ENCODE measurements at regions not wholly inside any gene's neighbourhood (a gene's known extent, or its start where the extent isn't known, plus 50 kb on each side); places are given as distances from the start of the nearest gene placed in this dataset.
"Not testable (repeated sequence)": the region's sequence is repeated elsewhere in the genome, so short reads cannot be mapped to it uniquely, and the experiment has no call there.

DNA sequence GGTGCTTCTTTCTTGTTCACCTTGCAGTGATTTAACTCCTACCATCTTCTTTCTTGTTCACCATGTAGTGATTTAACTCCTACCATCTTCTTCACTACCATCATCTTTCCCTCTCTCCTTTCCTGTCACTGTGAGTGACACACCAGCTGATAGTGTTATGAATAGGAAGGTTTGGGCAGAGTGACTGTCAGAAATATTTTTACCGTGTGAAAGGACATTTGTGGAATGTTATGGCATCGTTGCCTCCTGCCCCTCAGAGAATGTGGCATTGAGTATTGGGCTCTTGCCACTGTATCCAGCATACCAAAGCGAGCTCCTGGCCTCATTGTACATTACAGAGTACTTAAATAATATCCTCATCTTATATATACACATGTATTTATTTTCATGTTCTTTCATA lies 90.8 kb upstream of the AMOT start:
- H3K27me3 ChIP-seq (ENCODE audit: control insufficient read depth, insufficient read depth, low read length), result no peaks in the 10 kb centered on the region
- no peak overlapping the region for H3K27ac ChIP-seq (ENCODE audit: low read length)
- no peak for DNase-seq (ENCODE audit: low read depth, low spot score)
- H3K4me1 ChIP-seq (ENCODE audit: control insufficient read depth, insufficient read depth, low read length), result no peaks in the 10 kb centered on the region
- no CpG with 5 or more reads among the region's 3 CpGs for WGBS (ENCODE audit: insufficient coverage, insufficient read length)
- no peaks in the 10 kb centered on the region for H3K36me3 ChIP-seq (ENCODE audit: control insufficient read depth, insufficient read depth, low read length)
- H3K4me3 ChIP-seq (ENCODE audit: low read length), result no peak overlapping the region
- H3K9me3 ChIP-seq (ENCODE audit: control insufficient read depth, insufficient read depth, low read length), result no peaks in the 10 kb centered on the region

DNA sequence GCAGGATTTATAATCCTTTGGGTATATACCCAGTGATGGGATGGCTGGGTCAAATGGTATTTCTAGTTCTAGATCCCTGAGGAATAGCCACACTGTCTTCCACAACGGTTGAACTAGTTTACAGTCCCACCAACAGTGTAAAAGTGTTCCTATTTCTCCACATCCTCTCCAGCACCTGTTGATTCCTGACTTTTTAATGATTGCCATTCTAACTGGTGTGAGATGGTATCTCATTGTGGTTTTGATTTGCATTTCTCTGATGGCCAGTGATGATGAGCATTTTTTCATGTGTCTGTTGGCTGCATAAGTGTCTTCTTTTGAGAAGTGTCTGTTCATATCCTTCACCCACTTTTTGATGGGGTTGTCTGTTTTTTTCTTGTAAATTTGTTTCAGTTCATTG lies 82.8 kb upstream of the AMOT start:
- H3K36me3 ChIP-seq (ENCODE audit: control insufficient read depth, insufficient read depth, low read length); H3K27ac ChIP-seq (ENCODE audit: low read length); H3K4me3 ChIP-seq (ENCODE audit: low read length); DNase-seq (ENCODE audit: low read depth, low spot score); H3K9me3 ChIP-seq (ENCODE audit: control insufficient read depth, insufficient read depth, low read length); H3K4me1 ChIP-seq (ENCODE audit: control insufficient read depth, insufficient read depth, low read length); H3K27me3 ChIP-seq (ENCODE audit: control insufficient read depth, insufficient read depth, low read length): not testable (repeated sequence)
- no CpG with 5 or more reads among the region's 1 CpG for WGBS (ENCODE audit: insufficient coverage, insufficient read length)

DNA sequence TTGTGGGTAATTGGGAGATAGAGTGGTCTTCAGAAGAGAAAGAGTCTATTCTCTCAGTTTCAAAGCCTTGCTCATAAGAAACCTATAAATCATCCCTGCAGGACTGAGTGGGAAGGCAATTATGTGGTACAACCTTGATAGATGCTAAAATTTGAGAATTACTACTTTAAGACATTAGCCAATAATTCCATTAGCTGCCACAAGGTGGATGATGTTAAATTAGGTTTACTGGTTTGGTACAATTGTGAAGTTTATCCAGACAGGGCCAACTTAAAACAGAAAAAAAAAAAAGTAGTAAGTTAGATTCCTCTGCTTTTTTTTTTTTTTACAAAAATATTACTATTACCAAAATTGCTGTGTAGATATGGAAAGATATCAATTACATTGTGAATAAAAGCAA lies 73.2 kb upstream of the AMOT start:
- H3K27me3 ChIP-seq (ENCODE audit: control insufficient read depth, insufficient read depth, low read length), result no peaks in the 10 kb centered on the region
- H3K4me1 ChIP-seq (ENCODE audit: control insufficient read depth, insufficient read depth, low read length), result no peaks in the 10 kb centered on the region
- H3K36me3 ChIP-seq (ENCODE audit: control insufficient read depth, insufficient read depth, low read length), result no peaks in the 10 kb centered on the region
- H3K9me3 ChIP-seq (ENCODE audit: control insufficient read depth, insufficient read depth, low read length), result no peaks in the 10 kb centered on the region
- DNase-seq (ENCODE audit: low read depth, low spot score), result no peak
- H3K27ac ChIP-seq (ENCODE audit: low read length), result no peak overlapping the region
- H3K4me3 ChIP-seq (ENCODE audit: low read length), result no peak overlapping the region

DNA sequence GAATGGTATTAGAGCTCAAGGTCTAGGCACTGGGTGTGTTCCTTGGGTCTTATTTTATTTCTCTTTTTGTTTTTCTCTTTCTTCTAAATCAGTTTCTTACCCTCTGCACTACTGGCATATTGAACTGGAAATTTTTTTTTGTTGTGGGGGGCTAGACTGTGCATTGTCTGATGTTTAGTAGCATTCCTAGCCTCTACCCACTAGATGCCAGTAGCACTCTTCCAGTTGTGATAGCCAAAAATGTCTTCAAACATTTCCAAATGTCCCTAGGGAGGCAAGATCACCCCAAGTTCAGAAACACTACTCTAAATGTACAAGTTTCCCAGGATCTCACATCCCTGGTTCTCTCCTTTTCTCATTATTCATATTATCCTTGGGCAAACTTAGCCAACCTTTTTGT lies 69.8 kb upstream of the AMOT start:
- no peak for DNase-seq (ENCODE audit: low read depth, low spot score)
- H3K9me3 ChIP-seq (ENCODE audit: control insufficient read depth, insufficient read depth, low read length), result no peaks in the 10 kb centered on the region
- H3K27me3 ChIP-seq (ENCODE audit: control insufficient read depth, insufficient read depth, low read length), result no peaks in the 10 kb centered on the region
- H3K27ac ChIP-seq (ENCODE audit: low read length), result no peak overlapping the region
- no peaks in the 10 kb centered on the region for H3K36me3 ChIP-seq (ENCODE audit: control insufficient read depth, insufficient read depth, low read length)
- no peak overlapping the region for H3K4me3 ChIP-seq (ENCODE audit: low read length)
- no peaks in the 10 kb centered on the region for H3K4me1 ChIP-seq (ENCODE audit: control insufficient read depth, insufficient read depth, low read length)

DNA sequence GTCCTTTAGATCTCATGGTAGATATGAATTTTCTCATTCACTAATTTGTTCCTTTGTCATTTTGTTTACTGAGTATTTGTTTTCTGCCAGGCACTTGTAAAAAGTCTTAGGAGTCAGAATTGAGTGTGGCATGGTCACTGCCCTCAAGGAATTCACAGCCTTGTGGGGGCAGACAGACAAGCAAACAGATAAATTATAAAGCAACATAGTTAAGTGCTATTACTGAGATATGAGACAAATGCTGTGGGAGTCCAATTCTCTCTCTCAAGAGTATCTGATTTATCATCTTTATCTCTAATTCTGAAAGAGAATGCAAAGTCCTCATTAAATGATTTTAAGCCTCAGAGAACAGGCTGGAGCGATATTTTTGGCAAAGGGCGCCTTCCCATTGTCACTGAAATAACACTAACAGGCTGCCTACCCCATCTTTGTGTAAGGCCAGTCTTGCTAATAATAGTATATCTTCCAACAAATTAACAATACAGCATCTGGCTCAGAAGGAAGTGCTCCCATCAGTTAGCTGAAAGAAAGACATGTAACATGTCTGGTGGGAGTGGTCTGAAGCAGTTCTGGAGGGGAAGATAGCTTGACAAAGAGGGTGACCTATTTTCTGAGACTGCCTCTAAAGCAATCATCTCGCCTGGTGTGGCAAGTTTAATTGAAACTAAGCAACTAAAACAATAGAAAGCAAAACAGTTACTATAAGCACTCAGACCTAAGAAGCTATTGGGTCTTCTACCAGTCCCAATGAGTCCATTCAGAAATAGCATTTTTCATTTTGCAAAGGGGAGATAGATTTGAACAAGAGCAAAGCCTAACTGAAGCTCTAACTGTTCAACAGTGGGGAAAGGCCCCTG lies 61.5 kb upstream of the AMOT start:
- Histone ChIP-seq H3K4me1 (ENCODE audit: control insufficient read depth, insufficient read depth, low read length) (no peaks in the 10 kb centered on the region), H3K4me3 (ENCODE audit: low read length) (no peak overlapping the region), H3K9me3 (ENCODE audit: control insufficient read depth, insufficient read depth, low read length) (no peaks in the 10 kb centered on the region), H3K36me3 (ENCODE audit: control insufficient read depth, insufficient read depth, low read length) (no peaks in the 10 kb centered on the region), H3K27ac (ENCODE audit: low read length) (no peak overlapping the region), H3K27me3 (ENCODE audit: control insufficient read depth, insufficient read depth, low read length) (no peaks in the 10 kb centered on the region)
- no CpG with 5 or more reads among the region's 3 CpGs for WGBS (ENCODE audit: insufficient coverage, insufficient read length)
- DNase-seq (ENCODE audit: low read depth, low spot score), result no peak

DNA sequence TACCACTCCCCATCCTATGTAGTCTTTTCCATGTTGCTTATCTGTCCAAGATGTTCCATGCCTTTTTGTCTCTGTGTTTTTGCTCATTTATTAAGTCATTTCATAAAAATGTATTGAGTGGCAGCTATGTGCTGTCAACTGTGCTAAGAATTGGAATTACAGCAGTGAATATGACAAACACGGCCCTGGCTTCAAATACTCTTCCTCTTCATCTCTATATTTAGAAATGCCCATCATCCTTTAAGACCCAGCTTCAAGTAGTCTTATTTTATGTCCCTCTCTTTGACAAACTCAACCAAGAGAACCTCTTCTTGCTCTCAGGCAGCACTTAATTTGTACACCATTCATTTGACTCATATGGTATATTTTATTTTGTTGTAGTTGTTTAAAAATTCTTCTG lies 55.4 kb upstream of the AMOT start:
- DNase-seq (ENCODE audit: low read depth, low spot score), result no peak
- Histone ChIP-seq H3K4me3 (ENCODE audit: low read length) (no peak overlapping the region), H3K27me3 (ENCODE audit: control insufficient read depth, insufficient read depth, low read length) (no peaks in the 10 kb centered on the region), H3K36me3 (ENCODE audit: control insufficient read depth, insufficient read depth, low read length) (no peaks in the 10 kb centered on the region), H3K27ac (ENCODE audit: low read length) (no peak overlapping the region), H3K9me3 (ENCODE audit: control insufficient read depth, insufficient read depth, low read length) (no peaks in the 10 kb centered on the region), H3K4me1 (ENCODE audit: control insufficient read depth, insufficient read depth, low read length) (no peaks in the 10 kb centered on the region)
- WGBS (ENCODE audit: insufficient coverage, insufficient read length), result no CpG with 5 or more reads among the region's 1 CpG
